ENCODE measurements at regions not wholly inside any gene's neighbourhood (a gene's known extent, or its start where the extent isn't known, plus 50 kb on each side); places are given as distances from the start of the nearest gene placed in this dataset.
"Not testable (repeated sequence)": the region's sequence is repeated elsewhere in the genome, so short reads cannot be mapped to it uniquely, and the experiment has no call there.

GRCh38 chr3:168738527-168739325 is 643.0 kb upstream of the GOLIM4 start:
- no peak for DNase-seq

- DNase-seq, result no peak
These were observed 640.5 kb upstream of the GOLIM4 start for GRCh38 chr3:168736202-168736601.

GRCh38 chr3:168730073-168730472 is 634.3 kb upstream of the GOLIM4 start:
- no peak for DNase-seq

DNA sequence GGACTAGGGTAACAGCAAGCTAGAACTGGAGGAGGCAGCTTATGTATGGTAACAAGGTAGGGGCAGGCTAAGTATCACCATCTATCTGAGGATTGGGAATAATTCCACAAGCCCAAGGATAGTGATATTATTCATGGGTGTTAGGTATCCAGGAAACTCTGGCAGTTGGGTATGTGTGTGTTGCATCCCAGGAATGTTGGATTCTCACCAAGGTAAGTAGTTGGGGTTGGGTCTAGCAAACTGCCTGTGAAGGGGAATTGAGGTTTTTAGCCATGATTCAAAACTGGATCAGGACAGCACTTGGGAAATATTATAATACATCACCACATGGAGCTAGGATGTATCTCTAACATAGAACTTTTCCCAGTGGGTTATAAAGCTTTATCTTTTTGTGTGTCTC is 626.4 kb upstream of the GOLIM4 start:
- no peak for DNase-seq

DNA sequence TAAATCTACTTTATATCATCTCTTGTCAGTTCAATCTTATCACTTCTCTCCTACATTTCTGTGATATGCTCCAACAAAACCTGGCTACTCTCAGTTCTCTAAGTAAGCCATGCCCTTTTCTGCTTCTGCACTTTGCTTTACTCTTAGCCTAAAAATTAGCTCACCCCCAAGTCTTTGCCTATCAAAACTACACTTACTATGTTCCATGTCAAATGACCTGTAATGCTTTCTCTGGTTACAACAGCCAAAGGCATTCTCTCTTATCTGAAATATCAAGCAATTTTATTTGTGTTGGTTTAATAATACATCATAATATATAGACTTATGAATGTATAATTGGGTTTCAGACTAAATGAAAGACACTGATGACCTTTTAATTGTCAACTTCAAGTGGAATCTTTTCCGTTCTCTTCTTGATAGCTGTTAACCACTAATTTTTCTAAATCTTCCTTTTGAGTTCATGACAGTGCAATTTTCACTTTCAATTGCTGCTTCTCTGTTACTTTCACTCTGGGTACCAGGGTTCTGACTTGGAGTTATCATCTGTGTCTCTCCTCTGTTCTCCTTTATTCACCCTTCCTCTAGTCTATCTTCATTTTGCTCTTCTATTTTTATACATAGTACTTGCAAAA is 619.0 kb upstream of the GOLIM4 start:
- DNase-seq, result no peak

DNA sequence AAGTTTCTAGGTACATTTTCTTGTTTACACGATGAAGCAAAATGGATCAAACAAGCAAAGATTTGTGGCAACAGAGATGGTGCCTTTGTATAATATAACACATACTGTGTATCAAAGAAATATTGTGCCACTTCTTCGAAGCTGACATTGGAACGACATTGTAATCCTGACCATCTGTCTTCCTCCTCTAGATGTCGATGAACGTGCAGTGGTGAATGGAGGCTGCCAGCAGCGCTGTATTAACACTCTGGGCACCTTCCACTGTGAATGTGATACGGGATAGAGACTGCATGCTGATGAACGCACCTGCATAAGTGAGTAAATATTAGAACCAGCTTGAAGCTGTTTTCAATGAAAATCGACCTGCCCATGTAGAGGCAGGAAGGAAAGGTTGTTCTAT is 613.3 kb upstream of the GOLIM4 start:
- no peak for DNase-seq

DNA sequence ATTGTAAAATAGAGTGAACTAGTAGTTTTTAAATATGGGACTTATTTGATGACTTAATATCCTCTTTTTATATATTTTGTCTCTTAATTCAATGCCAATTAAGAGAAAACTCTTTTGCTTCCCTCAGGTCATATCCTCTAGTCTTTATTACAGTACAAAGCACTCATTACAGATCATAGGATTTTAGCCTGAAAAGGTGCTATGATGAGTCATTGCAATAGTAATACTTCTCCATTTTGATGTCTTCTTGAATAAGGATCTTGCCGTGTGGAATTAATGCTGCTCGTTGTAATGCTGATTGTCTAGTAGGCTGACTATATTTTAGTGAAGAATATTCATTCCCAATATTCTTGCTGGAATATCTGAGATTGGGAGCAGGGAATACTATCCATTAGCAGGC is 612.2 kb upstream of the GOLIM4 start:
- DNase-seq, result no peak

GRCh38 chr3:168705412-168705811 is 609.7 kb upstream of the GOLIM4 start:
- DNase-seq, result no peak

- DNase-seq, result no peak
These were observed 600.3 kb upstream of the GOLIM4 start for GRCh38 chr3:168696051-168696450.

- DNase-seq, result no peak
These were observed 598.1 kb upstream of the GOLIM4 start for GRCh38 chr3:168693870-168694269.

GRCh38 chr3:168688267-168688666 is 592.5 kb upstream of the GOLIM4 start:
- DNase-seq, result no peak

GRCh38 chr3:168684519-168684918 is 588.8 kb upstream of the GOLIM4 start:
- DNase-seq, result no peak

GRCh38 chr3:168678730-168679129 is 583.0 kb upstream of the GOLIM4 start:
- DNase-seq, result no peak

DNA sequence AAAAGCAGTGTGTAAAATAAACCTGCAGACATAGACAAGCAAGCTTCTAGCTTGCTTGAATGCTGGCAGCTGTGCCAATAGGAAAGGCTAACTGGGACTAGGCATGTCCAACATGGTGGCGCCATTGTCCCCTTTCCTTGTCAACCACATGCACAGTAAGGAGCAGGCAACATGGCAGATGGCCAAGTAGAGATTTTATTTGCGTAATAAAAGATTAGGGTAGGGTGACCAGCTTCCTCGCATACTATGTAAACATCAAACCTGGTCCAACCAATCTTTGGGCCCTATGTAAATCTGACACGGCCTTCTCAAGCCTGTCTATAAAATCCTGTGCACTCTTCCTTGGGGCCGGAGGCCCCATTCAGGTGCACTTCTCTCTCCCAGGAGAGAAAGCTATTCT is 575.4 kb upstream of the GOLIM4 start:
- no peak for DNase-seq

- not testable (repeated sequence) for DNase-seq
These were observed 565.3 kb upstream of the GOLIM4 start for GRCh38 chr3:168660879-168661657.

- DNase-seq, result no peak
These were observed 563.3 kb upstream of the GOLIM4 start for GRCh38 chr3:168659015-168659414.

DNA sequence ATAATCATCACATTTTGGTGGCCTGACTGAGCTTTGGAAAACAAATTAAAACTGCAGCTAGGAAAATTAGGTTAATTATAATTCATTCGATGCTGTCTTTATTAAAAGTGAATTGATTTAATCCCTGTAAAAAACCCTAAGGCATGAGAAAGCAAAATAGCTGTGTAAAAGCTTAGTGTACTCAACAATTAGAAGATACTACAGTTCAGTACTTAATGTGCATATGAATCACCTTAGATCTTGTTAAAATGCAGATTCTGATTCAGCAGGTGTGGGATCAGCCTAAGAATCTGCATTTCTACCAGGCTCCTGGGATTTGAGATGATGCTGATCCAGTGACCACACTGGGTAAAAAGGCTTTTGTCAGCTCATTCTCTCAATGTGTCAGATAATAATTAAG is 559.9 kb upstream of the GOLIM4 start:
- no peak for DNase-seq

DNA sequence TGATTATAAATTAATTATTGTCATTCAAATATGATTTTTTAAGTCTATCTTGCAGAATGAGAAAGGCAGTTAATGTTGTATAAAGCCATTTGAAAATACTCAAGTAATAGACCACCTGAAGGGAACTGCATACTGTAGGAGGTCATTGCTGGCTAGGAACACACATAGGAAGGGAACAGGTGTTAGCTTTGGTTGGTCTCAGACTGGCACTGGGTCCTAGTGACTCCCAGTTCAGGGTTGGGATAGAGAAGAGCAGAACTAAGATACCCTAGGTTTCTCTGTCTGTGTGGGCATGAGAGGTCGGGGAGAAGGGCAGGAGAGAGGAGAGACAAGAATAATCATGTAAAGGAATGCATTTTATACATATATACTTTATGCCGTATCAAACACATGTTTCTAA is 559.0 kb upstream of the GOLIM4 start:
- DNase-seq, result no peak

DNA sequence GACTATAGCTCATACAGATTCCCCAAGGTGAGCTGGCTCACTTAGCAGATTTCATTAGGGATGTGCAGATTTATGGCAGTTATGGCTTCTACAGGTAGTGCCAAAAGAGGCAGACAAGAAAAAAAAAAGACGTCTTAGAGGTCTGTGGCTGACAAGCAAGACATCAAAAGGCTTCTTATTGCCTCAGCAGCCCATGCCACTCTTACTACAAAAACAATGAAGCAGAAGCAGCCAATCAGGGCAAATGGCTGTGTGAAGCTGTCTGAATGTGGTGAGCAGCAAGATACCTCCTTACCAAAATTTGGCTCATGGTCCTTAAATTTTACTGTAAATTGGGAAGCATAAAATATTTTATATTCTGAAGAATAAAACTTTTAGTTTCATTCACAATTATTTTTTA is 557.5 kb upstream of the GOLIM4 start:
- DNase-seq, result no peak

GRCh38 chr3:168648321-168648720 is 552.6 kb upstream of the GOLIM4 start:
- DNase-seq, result no peak

GRCh38 chr3:168647582-168647981 is 551.9 kb upstream of the GOLIM4 start:
- no peak for DNase-seq

DNA sequence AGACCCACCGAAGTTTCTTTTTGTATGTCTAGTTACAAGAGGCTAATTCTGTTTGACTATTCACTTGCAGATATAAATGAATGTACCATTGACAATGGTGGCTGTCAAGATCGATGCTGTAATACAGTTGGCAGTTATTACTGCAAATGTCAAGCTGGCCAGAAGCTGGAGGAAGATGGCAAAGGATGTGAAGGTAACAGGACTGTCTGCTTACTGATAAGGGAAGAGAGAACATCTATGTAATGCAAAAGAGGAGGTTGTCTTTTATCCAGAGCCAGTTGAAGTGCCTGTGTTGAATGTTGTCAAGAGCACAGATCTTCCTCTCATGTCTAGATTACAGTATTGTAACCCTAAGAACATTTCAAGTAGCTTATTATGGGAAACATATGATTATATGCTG is 549.5 kb upstream of the GOLIM4 start:
- no peak for DNase-seq

DNA sequence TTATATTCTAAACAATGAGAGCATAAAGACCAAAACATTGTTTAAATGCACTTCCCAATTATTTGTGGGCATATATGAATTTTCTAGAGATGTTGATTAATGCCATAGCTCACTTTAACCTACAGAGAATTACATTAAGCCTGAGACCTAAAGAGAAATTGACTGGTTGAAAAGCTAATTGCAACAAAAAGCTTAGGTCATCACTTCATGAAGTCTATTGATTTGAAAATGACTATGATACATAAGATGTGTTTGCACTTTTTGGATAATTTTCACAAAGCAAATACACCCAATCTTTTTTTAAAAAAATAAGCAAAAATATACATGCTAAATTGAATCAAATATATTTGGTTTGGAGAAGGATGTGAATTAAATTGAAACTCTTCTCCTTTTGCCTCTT is 532.8 kb upstream of the GOLIM4 start:
- no peak for DNase-seq

DNA sequence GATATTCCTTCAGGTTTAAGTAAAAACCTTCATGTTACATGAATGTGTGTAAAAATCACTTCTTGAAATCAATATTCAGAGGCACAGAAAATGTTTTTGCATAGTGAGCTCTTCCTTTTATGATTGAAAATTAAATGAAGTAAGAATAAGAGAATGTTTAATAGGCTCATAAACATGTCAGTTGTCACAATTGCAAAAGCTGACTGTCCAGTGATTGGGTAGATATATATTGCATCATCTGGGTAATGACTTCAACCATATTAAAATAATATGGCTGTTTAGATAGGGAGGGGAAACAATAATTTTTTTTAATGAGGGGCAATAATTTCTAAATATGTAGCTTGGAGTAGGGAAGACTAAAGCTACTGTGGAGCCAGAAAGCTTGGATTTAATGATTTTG is 529.8 kb upstream of the GOLIM4 start:
- no peak for DNase-seq
